HepG2 (cell line): ENCODE measurements at regions not wholly inside any gene's neighbourhood (a gene's known extent, or its start where the extent isn't known, plus 50 kb on each side); places are given as distances from the start of the nearest gene placed in this dataset.

Source experiments
- AGO1 ChIP-seq: fragments of 200-400 bp; formaldehyde crosslinking; IDR thresholded peaks from 2 replicates; pipeline ENCODE4 v1.6.1; 2017; ENCODE audit warnings: mild to moderate bottlenecking, low read depth, low read length, moderate library complexity; ENCODE audit not compliant: poor library complexity, severe bottlenecking
- ARNT ChIP-seq: fragments of 450-650 bp; IDR thresholded peaks from 2 replicates; pipeline ENCODE4 v1.6.1; 2017
- ATF1 ChIP-seq: IDR thresholded peaks from 2 replicates; pipeline ENCODE4 v1.6.1; 2016; ENCODE audit warnings: mild to moderate bottlenecking, control low read depth
- FOXA1 ChIP-seq, 2 experiments: fragments of 450-650 bp in 1 of 2; sonication (generic) in 1 of 2; formaldehyde crosslinking in 1 of 2; IDR thresholded peaks; 2 replicates each; pipeline versions ENCODE4 v1.4.0 to v1.6.1; 2016 to 2020; ENCODE audit warnings: missing genetic modification reagents in 1 of 2
- SALL2 ChIP-seq: sonication (generic); formaldehyde crosslinking; IDR thresholded peaks from 2 replicates; pipeline ENCODE4 v1.8.1; 2023; ENCODE audit warnings: mild to moderate bottlenecking, missing genetic modification reagents, inconsistent platforms
- ZFX ChIP-seq: sonication (generic); formaldehyde crosslinking; IDR thresholded peaks from 2 replicates; pipeline ENCODE4 v1.4.0; 2020; ENCODE audit warnings: mild to moderate bottlenecking, low read depth, missing genetic modification reagents, moderate library complexity
- ZNF121 ChIP-seq: sonication (generic); formaldehyde crosslinking; IDR thresholded peaks from 2 replicates; pipeline ENCODE4 v1.5.0; 2020; ENCODE audit warnings: mild to moderate bottlenecking, missing genetic modification reagents
- ZNF775 ChIP-seq: sonication (generic); formaldehyde crosslinking; IDR thresholded peaks from 2 replicates; pipeline ENCODE4 v1.4.0; 2020; ENCODE audit warnings: missing genetic modification reagents, mild to moderate bottlenecking, moderate library complexity, borderline replicate concordance
- TF ChIP-seq, protein P1 (sequence below): IDR thresholded peaks from 2 replicates; pipeline ENCODE4 v1.6.1; 2012; ENCODE audit warnings: inconsistent platforms

GRCh38 chr3:159734681-159735080 is 254.0 kb upstream of the IL12A start:
- TF ChIP-seq ZNF775 = no peak
- no peak for TF ChIP-seq ZFX
- no peak for TF ChIP-seq AGO1
- TF ChIP-seq ATF1 = no peak
- no peak for TF ChIP-seq SALL2 (CRISPR knock-in tag)
- no peak for TF ChIP-seq ZNF121
- no peak for TF ChIP-seq ARNT
- TF ChIP-seq, protein P1, sequence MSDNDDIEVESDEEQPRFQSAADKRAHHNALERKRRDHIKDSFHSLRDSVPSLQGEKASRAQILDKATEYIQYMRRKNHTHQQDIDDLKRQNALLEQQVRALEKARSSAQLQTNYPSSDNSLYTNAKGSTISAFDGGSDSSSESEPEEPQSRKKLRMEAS = no peak
- TF ChIP-seq FOXA1 (IDR thresholded peaks at IDR 0.05) = no peak
- TF ChIP-seq FOXA1 (CRISPR knock-in tag; IDR thresholded peaks at IDR 0.05) = no peak
